WTC11 (cell line): ENCODE measurements at regions not wholly inside any gene's neighbourhood (a gene's known extent, or its start where the extent isn't known, plus 50 kb on each side); places are given as distances from the start of the nearest gene placed in this dataset.

ENCODE experiments used
- ATAC-seq: fragments of 200-7000 bp; cut with Tn5 transposase; 2 replicates; pipeline ENCODE4 v1.10.0; 2021; ENCODE audit warnings: mild to moderate bottlenecking, moderate library complexity
- CTCF ChIA-PET: fragments of 300-600 bp; sonication (Branson Sonifier 250); formaldehyde crosslinking; loops from one replicate; lab custom pipeline; 2021; ENCODE audit warnings: antibody characterized with exemption; lab: Charles Lee
- POLR2A ChIA-PET: fragments of 350-600 bp; sonication (Branson Sonifier 250); formaldehyde crosslinking; loops from one replicate; lab custom pipeline; 2021; ENCODE audit warnings: antibody characterized with exemption; lab: Charles Lee
- DNase-seq: peaks from one replicate; pipeline ENCODE4 v3.0.0; 2021; ENCODE audit warnings: low spot score
- H3K27ac Mint-ChIP-seq: 2 replicates; pipeline ENCODE4 v1.8.0; 2021; ENCODE audit warnings: mixed read lengths
- H3K27me3 Mint-ChIP-seq: 2 replicates; pipeline ENCODE4 v1.8.0; 2021; ENCODE audit warnings: low read depth, mild to moderate bottlenecking, moderate library complexity, mixed read lengths
- H3K36me3 Mint-ChIP-seq: 2 replicates; pipeline ENCODE4 v1.8.0; 2021; ENCODE audit warnings: mixed read lengths
- H3K4me1 Mint-ChIP-seq: 2 replicates; pipeline ENCODE4 v1.8.0; 2022; ENCODE audit warnings: mixed read lengths
- H3K4me3 Mint-ChIP-seq: 2 replicates; pipeline ENCODE4 v1.8.0; 2021; ENCODE audit warnings: mild to moderate bottlenecking, moderate library complexity, mixed read lengths
- H3K9me3 Mint-ChIP-seq: 2 replicates; pipeline ENCODE4 v1.8.0; 2021; ENCODE audit warnings: mixed read lengths
- ARID4B ChIP-seq: sonication (generic); formaldehyde crosslinking; IDR thresholded peaks from 2 replicates; pipeline ENCODE4 v1.8.0; 2023; ENCODE audit warnings: missing genetic modification reagents, mild to moderate bottlenecking, borderline replicate concordance
- CBFB ChIP-seq: sonication (generic); formaldehyde crosslinking; IDR thresholded peaks from 2 replicates; pipeline ENCODE4 v1.8.1; 2022; ENCODE audit warnings: mild to moderate bottlenecking, low read depth, missing genetic modification reagents
- CREB1 ChIP-seq: sonication (generic); formaldehyde crosslinking; IDR thresholded peaks from 2 replicates; pipeline ENCODE4 v1.8.0; 2023; ENCODE audit warnings: mild to moderate bottlenecking, missing genetic modification reagents
- ESRRA ChIP-seq: sonication (generic); formaldehyde crosslinking; IDR thresholded peaks from 2 replicates; pipeline ENCODE4 v1.8.1; 2022; ENCODE audit warnings: mild to moderate bottlenecking, missing genetic modification reagents, borderline replicate concordance
- FOXK1 ChIP-seq: sonication (generic); formaldehyde crosslinking; IDR thresholded peaks from 2 replicates; pipeline ENCODE4 v1.8.0; 2022; ENCODE audit warnings: mild to moderate bottlenecking, moderate library complexity, missing genetic modification reagents
- GTF2I ChIP-seq: fragments of 250-450 bp; sonication (Bioruptor Pico); conservative IDR thresholded peaks from 2 replicates; pipeline ENCODE4 v1.4.0; 2021; ENCODE audit warnings: mild to moderate bottlenecking
- IRF1 ChIP-seq: sonication (generic); formaldehyde crosslinking; IDR thresholded peaks from 2 replicates; pipeline ENCODE4 v1.8.0; 2023; ENCODE audit warnings: missing genetic modification reagents
- JAZF1 ChIP-seq: fragments of 250-450 bp; sonication (Bioruptor Pico); IDR thresholded peaks from 2 replicates; pipeline ENCODE4 v1.9.0; 2021; ENCODE audit warnings: moderate library complexity, mild to moderate bottlenecking, inconsistent platforms
- PRDM15 ChIP-seq: sonication (generic); formaldehyde crosslinking; IDR thresholded peaks from 2 replicates; pipeline ENCODE4 v1.8.0; 2022; ENCODE audit warnings: missing genetic modification reagents
- PREB ChIP-seq: sonication (generic); formaldehyde crosslinking; IDR thresholded peaks from 2 replicates; pipeline ENCODE4 v1.8.1; 2022; ENCODE audit warnings: mild to moderate bottlenecking, missing genetic modification reagents, moderate library complexity, borderline replicate concordance
- SMAD3 ChIP-seq: sonication (generic); formaldehyde crosslinking; IDR thresholded peaks from 2 replicates; pipeline ENCODE4 v1.8.0; 2022; ENCODE audit warnings: missing genetic modification reagents, mild to moderate bottlenecking, borderline replicate concordance
- ZMAT4 ChIP-seq: fragments of 250-450 bp; sonication (Bioruptor Pico); IDR thresholded peaks from 2 replicates; pipeline ENCODE4 v1.9.0; 2021; ENCODE audit warnings: mild to moderate bottlenecking
- ZNF121 ChIP-seq: sonication (generic); formaldehyde crosslinking; IDR thresholded peaks from 2 replicates; pipeline ENCODE4 v1.8.0; 2023; ENCODE audit warnings: missing genetic modification reagents
- ZNF219 ChIP-seq: sonication (generic); formaldehyde crosslinking; IDR thresholded peaks from 2 replicates; pipeline ENCODE4 v1.8.0; 2023; ENCODE audit warnings: missing genetic modification reagents, mild to moderate bottlenecking, borderline replicate concordance
- ZNF232 ChIP-seq: sonication (generic); formaldehyde crosslinking; IDR thresholded peaks from 2 replicates; pipeline ENCODE4 v1.8.0; 2022; ENCODE audit warnings: mild to moderate bottlenecking, missing genetic modification reagents
- ZNF263 ChIP-seq: sonication (generic); formaldehyde crosslinking; IDR thresholded peaks from 2 replicates; pipeline ENCODE4 v1.8.1; 2022; ENCODE audit warnings: low read depth, mild to moderate bottlenecking, moderate library complexity, missing genetic modification reagents
- TF ChIP-seq, protein P1 (sequence below): sonication (generic); formaldehyde crosslinking; IDR thresholded peaks from 2 replicates; pipeline ENCODE4 v1.8.1; 2023; ENCODE audit warnings: mild to moderate bottlenecking, missing genetic modification reagents, moderate library complexity
- TF ChIP-seq, protein P2 (sequence below): sonication (generic); formaldehyde crosslinking; IDR thresholded peaks from 2 replicates; pipeline ENCODE4 v1.8.0; 2022; ENCODE audit warnings: mild to moderate bottlenecking, missing genetic modification reagents
- TF ChIP-seq, protein P3 (sequence below): fragments of 250-450 bp; sonication (Bioruptor Pico); IDR thresholded peaks from 2 replicates; pipeline ENCODE4 v1.8.0; 2021; ENCODE audit warnings: mild to moderate bottlenecking
- TF ChIP-seq, protein P4 (sequence below): sonication (generic); formaldehyde crosslinking; IDR thresholded peaks from 2 replicates; pipeline ENCODE4 v1.8.0; 2022; ENCODE audit warnings: mild to moderate bottlenecking, missing genetic modification reagents

GRCh38 chr4:120314969-120315368 is 248.3 kb upstream of the MAD2L1 start:
- TF ChIP-seq PRDM15 (no peak), ZMAT4 (CRISPR knock-in tag) (no peak), ESRRA (no peak), ZNF263 (CRISPR knock-in tag) (no peak), IRF1 (CRISPR knock-in tag) (no peak), CBFB (CRISPR knock-in tag) (no peak), GTF2I (CRISPR knock-in tag) (no peak), FOXK1 (CRISPR knock-in tag) (no peak), ARID4B (CRISPR knock-in tag) (no peak), ZNF219 (CRISPR knock-in tag) (no peak), SMAD3 (no peak), CREB1 (no peak), ZNF121 (no peak)
- TF ChIP-seq, protein P1, sequence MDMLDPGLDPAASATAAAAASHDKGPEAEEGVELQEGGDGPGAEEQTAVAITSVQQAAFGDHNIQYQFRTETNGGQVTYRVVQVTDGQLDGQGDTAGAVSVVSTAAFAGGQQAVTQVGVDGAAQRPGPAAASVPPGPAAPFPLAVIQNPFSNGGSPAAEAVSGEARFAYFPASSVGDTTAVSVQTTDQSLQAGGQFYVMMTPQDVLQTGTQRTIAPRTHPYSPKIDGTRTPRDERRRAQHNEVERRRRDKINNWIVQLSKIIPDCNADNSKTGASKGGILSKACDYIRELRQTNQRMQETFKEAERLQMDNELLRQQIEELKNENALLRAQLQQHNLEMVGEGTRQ: no peak
- TF ChIP-seq, protein P2, sequence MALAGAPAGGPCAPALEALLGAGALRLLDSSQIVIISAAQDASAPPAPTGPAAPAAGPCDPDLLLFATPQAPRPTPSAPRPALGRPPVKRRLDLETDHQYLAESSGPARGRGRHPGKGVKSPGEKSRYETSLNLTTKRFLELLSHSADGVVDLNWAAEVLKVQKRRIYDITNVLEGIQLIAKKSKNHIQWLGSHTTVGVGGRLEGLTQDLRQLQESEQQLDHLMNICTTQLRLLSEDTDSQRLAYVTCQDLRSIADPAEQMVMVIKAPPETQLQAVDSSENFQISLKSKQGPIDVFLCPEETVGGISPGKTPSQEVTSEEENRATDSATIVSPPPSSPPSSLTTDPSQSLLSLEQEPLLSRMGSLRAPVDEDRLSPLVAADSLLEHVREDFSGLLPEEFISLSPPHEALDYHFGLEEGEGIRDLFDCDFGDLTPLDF: no peak
- H3K27me3 Mint-ChIP-seq: no peaks in the 10 kb centered on the region
- no peak overlapping the region for H3K4me3 Mint-ChIP-seq
- H3K4me1 Mint-ChIP-seq: no peaks in the 10 kb centered on the region
- DNase-seq (no peak), ATAC-seq (no peak)
- POLR2A ChIA-PET: no interaction called here
- H3K36me3 Mint-ChIP-seq: peaks cover 8% of the 10 kb centered on the region
- peaks cover 14% of the 10 kb centered on the region for H3K9me3 Mint-ChIP-seq
- no peak overlapping the region for H3K27ac Mint-ChIP-seq
- CTCF ChIA-PET: no interaction called here

GRCh38 chr4:120304801-120305200 is 238.2 kb upstream of the MAD2L1 start:
- H3K27me3 Mint-ChIP-seq: no peaks in the 10 kb centered on the region
- H3K9me3 Mint-ChIP-seq: peaks cover 10% of the 10 kb centered on the region
- CTCF ChIA-PET: no interaction called here
- 0 out of 2 replicates have a peak, but pooled peaks cover 9% of the 10 kb centered on the region for H3K4me1 Mint-ChIP-seq
- no peak for DNase-seq
- H3K36me3 Mint-ChIP-seq: peaks cover 6% of the 10 kb centered on the region; the same call in 1 of the 2 replicates
- H3K4me3 Mint-ChIP-seq: no peak overlapping the region
- H3K27ac Mint-ChIP-seq: no peak overlapping the region
- no peak for ATAC-seq
- POLR2A ChIA-PET: no interaction called here
- TF ChIP-seq, protein P3, sequence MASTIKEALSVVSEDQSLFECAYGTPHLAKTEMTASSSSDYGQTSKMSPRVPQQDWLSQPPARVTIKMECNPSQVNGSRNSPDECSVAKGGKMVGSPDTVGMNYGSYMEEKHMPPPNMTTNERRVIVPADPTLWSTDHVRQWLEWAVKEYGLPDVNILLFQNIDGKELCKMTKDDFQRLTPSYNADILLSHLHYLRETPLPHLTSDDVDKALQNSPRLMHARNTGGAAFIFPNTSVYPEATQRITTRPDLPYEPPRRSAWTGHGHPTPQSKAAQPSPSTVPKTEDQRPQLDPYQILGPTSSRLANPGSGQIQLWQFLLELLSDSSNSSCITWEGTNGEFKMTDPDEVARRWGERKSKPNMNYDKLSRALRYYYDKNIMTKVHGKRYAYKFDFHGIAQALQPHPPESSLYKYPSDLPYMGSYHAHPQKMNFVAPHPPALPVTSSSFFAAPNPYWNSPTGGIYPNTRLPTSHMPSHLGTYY: no peak
- no peak for TF ChIP-seq SMAD3
- TF ChIP-seq, protein P4, sequence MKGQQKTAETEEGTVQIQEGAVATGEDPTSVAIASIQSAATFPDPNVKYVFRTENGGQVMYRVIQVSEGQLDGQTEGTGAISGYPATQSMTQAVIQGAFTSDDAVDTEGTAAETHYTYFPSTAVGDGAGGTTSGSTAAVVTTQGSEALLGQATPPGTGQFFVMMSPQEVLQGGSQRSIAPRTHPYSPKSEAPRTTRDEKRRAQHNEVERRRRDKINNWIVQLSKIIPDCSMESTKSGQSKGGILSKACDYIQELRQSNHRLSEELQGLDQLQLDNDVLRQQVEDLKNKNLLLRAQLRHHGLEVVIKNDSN (CRISPR knock-in tag): no peak
- TF ChIP-seq, protein P1: no peak
- no peak for TF ChIP-seq PREB (CRISPR knock-in tag)
- TF ChIP-seq JAZF1 (CRISPR knock-in tag): no peak
- no peak for TF ChIP-seq GTF2I (CRISPR knock-in tag)
- no peak for TF ChIP-seq ZNF232 (CRISPR knock-in tag)
